GM13976 (cell line): ENCODE measurements at regions not wholly inside any gene's neighbourhood (a gene's known extent, or its start where the extent isn't known, plus 50 kb on each side); places are given as distances from the start of the nearest gene placed in this dataset.

Experiments used
- DNase-seq: peaks from one replicate; pipeline ENCODE4 v3.0.0; 2012; ENCODE audit warnings: low spot score
- in situ Hi-C: fragments of 300-500 bp; cut with MboI; formaldehyde crosslinking; loops from one replicate; pipeline ENCODE4 v1.12.0; 2022; ENCODE audit warnings: low sequenced_read_pairs, mixed read lengths, inconsistent platforms; ENCODE audit not compliant: unreplicated experiment
- TF ChIP-seq, protein P1 (sequence below): IDR thresholded peaks from 2 replicates; pipeline ENCODE4 v1.5.1; 2012; ENCODE audit warnings: borderline replicate concordance, mild to moderate bottlenecking; ENCODE audit not compliant: insufficient read depth; ENCODE audit errors: extremely low read depth, missing control alignments, control extremely low read depth

DNA sequence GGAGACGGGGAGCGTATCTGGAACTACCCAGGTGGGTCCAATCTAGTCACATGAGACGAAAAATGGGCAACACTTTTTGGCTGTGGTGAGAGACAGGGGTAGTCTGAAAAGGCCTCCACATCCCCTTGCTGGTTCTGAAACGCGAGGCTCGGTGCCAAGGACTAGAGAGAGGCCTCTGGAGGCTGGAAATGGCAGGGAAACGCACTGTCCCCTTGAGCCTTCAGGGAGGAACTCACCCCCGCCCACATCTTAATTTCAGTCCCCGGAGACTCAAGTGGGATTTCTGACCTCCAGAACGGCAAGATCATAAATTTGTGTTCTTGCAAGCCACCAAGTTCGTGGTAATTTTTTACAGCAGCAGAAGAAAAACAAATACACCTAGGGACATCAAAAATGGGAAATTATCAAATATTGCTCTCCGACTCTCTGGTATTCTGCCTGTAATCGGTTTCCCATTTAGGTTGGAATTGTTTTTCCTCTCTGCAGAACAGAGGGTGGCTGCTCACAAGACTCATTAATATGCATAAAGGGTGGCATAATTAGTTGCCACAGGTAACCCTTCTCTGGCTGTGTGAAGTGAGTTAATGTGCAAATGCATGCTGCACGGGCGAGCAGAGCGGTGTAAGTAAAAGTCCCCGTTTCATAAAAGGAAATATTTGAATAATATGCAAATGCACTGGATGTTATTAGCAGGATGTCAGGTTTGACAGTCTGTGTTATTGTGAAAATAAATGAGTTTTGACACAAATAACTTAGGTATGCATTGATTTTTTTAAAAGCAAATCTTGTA is 185.7 kb downstream of the ARRDC4 start:
- TF ChIP-seq, protein P1, sequence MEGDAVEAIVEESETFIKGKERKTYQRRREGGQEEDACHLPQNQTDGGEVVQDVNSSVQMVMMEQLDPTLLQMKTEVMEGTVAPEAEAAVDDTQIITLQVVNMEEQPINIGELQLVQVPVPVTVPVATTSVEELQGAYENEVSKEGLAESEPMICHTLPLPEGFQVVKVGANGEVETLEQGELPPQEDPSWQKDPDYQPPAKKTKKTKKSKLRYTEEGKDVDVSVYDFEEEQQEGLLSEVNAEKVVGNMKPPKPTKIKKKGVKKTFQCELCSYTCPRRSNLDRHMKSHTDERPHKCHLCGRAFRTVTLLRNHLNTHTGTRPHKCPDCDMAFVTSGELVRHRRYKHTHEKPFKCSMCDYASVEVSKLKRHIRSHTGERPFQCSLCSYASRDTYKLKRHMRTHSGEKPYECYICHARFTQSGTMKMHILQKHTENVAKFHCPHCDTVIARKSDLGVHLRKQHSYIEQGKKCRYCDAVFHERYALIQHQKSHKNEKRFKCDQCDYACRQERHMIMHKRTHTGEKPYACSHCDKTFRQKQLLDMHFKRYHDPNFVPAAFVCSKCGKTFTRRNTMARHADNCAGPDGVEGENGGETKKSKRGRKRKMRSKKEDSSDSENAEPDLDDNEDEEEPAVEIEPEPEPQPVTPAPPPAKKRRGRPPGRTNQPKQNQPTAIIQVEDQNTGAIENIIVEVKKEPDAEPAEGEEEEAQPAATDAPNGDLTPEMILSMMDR = no peak
- no peak for DNase-seq
- in situ Hi-C loops = no loop called here

DNA sequence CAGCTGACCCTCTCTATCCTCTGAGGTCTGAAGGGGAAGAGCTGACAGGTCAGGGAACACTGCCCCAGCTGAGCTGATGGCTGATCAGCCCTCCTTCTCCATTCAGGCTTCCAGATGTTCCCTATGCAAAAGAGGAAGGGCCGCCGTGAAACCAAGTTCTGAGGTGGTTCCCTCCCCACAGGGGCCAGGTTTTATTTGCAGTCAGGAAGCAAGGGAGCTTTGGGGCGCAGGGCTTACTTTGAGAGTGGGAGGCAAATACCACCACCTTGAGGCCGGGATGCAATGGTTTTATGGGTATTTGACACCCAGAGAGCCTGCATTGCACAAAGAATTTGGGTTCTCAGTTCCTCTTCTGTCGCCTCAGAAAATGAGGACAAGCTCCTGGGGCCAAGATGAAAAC is 186.9 kb downstream of the ARRDC4 start:
- in situ Hi-C loops = no loop called here
- TF ChIP-seq, protein P1 = no peak
- no peak for DNase-seq

DNA sequence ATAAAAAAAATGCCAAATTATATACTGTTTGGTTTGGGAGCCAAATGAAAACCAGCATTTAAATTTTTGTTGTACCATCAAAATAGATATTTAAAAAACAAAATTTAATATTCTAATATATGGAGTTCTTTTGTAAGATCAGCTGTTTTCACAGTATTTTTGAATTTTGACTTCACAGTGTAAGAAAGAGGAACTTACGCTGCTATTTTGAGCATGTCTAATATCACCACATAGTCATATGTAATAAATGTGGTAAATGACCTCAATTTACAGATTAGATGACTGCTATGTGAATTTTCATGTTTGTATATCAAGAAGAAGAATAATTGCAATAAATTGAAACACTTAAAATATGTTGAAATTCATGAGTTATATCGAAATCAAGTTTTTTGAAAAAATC is 189.6 kb downstream of the ARRDC4 start:
- in situ Hi-C loops = no loop called here
- TF ChIP-seq, protein P1 = no peak
- DNase-seq = no peak

DNA sequence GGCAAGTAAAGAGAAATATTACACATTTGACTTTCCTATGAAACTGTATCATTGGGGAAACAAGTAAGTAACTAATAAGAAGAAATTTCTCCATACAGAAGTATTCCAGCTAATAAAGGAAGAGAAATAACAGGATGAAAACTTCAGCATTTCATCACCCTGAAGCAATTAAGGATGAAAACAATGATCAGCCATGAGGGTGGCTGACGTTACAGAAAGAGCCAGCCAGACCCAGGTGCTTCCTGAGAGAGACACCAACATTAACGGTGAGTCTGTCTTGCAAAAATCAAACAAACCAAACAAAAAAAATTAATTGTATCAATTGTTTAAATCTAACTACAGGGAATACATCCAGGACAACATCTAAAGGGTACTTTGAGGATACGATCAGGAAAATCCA is 190.0 kb downstream of the ARRDC4 start:
- TF ChIP-seq, protein P1 = no peak
- in situ Hi-C loops = no loop called here
- DNase-seq = no peak

DNA sequence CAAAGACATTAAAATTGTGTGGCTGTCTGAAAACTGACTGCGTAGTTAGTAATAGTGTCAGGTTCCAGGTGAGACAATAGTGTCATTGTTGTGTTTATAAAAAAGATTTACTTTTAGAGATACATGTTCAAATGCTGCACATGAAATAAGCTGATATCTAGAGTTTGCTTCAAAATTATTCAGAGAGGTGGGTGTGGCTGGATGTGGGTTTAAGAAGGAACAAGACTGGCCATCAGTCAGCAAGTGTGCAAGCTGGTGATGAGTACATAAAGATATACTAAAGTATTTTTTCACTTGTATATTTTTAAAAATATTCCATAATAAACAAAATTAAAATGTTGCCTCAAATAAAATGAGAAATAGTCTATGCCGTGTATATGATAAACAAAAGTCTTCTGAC is 190.6 kb downstream of the ARRDC4 start:
- in situ Hi-C loops = no loop called here
- TF ChIP-seq, protein P1 = no peak

DNA sequence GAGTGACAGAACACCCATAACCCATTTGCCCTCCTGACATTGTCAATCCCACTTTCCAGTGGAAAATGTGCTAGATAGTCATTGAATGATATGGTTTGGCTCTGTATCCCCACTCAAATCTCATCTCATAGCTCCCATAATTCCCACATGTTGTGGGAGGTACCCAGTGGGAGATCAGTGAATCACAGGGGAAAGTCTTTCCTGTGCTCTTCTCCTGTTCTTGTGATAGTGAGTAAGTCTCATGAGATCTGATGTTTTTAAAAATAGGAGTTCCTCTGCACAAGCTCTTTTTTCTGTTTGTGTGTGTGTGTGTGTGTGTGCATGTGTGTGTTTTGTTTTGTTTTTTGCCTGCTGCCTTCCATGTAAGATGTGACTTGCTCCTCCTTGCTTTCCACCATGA is 191.7 kb downstream of the ARRDC4 start:
- no peak for DNase-seq
- in situ Hi-C loops = no loop called here
- TF ChIP-seq, protein P1 = no peak

More for the DNA sequence above, 190.6 kb downstream of the ARRDC4 start:
- no peak for DNase-seq
